HG03066 (cell line): ENCODE measurements at regions not wholly inside any gene's neighbourhood (a gene's known extent, or its start where the extent isn't known, plus 50 kb on each side); places are given as distances from the start of the nearest gene placed in this dataset.

Experiments used
- ATAC-seq: cut with Tn5 transposase; IDR thresholded peaks from one replicate; pipeline ENCODE4 v1.9.1; 2021; ENCODE audit warnings: low read depth; ENCODE audit not compliant: unreplicated experiment

DNA sequence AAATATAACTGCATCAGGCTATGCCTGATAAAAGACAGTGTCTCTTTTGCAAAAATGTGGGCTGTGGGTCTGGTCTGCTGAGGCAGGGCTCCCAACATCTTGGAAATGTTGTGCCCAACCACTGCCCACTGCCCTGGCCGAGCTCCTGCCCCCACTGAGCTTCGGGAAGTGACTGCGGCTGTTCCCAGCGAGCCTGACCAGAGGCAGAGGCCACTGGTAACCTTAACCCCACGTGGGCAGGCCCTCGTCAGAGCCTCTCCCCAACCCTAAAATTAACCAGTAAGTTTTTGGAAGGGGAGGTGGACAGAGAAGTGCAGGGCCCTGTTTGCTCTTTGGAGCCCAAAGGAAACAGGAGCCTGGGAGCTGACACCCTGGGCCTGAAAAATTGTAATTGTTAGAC lies 225.9 kb downstream of the MAFB start:
- no peak for ATAC-seq

DNA sequence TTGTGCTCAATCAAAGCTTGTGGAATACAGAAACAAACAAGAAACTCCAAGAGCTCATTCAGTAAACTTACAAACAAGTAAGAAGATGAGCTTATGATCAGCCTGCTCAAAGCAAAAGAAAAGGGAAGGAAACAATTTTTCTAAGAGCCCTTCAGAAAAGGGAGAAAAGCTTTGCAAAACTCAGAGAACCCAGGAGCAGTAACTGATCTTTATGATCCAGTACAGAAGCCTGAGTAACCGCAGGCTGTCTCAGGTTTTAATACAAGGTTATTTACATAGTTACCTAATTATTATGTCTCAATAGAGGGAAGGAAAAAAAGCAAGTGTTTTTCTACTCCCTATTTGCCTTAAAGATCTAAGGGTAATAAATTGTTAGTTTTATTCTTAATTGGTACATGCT lies 226.5 kb downstream of the MAFB start:
- ATAC-seq = no peak

DNA sequence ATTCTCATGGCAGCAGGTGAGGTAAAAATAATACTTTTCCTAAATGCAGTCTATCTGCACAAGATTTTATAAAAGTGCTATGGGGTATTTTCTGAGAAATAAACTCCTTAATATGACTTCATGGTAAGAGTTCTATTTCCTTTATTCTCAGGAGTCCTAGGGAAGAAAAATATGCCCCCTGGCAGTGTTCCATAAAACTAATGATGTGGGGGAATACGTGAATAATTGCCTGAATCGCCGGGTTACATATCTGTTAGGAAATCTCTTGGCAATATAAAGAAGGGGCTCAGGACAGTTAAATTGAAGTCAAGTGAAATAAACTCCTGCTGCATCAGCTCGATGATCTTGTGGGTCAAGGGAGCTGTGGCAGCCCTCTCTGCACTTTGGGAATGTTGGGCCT lies 229.7 kb downstream of the MAFB start:
- ATAC-seq = no peak

DNA sequence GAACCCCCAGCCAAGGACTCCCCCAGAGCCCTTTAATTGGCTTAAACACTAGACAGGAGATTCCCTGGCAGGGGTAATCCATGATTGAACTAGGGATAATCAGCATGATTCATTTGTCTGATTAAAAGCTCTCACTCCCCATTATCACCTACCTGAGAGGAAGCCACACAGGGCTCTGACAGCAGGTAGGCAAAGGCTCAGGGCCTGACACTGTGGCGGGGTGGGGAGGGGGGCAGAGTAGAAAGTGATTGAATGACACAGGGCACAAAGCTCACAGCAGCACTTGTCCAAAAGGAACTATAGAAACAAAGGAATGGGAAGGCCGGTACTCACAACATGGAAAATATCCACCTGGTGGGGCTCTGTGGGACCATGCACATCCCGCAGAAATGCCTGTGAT lies 231.6 kb downstream of the MAFB start:
- no peak for ATAC-seq

- ATAC-seq = no peak
Measured at GRCh38 chr20:40452758-40453157, 236.3 kb downstream of the MAFB start.

- ATAC-seq = no peak
Measured at GRCh38 chr20:40451552-40451951, 237.5 kb downstream of the MAFB start.

GRCh38 chr20:40449974-40450616 lies 238.9 kb downstream of the MAFB start:
- no peak for ATAC-seq

- ATAC-seq = no peak
Measured at GRCh38 chr20:40449144-40449690, 239.8 kb downstream of the MAFB start.

DNA sequence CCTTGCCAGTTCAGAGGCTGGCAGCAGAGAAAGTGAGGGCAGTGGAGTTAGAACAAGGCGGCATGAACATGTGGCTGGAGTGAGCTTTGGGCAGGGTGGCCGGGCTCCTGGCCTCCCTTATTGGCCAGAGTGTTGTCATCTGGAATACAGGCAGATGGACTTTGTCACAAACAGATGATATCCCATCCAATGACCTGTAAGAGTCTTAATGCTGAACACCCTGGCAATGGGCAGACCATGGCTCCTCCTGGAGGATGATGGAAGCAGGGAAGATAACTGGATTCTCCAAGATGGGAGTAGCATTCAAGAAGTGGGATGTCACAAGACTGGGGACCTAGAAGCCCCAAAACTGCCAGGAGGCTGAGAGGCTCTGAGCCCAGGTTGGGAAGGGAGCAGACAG lies 242.1 kb downstream of the MAFB start:
- ATAC-seq = no peak

DNA sequence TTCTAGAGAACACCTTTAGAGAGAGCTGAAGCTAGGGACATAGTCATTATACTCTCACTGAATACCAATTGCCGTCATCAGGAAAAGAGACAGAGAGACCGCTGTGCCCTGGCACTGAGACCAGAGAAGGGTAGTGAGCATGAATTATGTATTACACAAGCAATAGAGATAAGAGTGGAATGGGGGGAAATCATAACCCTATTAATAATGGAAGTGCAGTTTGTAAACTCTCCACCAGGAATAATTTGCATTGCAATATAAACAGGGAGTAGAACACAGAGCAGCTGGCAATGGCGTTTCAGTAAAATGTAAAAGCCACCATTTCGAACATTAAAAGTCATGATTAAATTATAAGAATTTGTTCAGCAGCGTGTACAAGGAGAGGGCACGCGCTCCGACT lies 244.5 kb downstream of the MAFB start:
- no peak for ATAC-seq

DNA sequence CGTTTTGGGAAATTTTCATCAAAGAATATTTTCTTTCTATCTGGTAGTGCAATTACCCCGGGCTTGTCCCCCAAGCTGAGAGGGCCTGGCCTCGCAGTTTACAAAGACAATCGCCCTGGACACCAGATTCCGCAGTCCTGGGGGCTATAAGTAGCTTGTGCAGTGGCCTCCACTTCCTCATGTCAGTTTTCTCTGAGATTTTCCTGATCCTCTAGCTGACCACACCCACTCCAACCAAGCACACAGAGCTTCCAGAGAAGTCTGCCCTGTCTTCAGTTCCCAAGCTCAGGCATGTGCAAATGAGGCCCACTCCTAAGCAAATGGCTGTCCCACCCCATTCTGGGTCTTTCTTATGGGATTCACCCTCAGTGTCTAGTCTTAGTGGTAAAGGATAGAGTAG lies 245.3 kb downstream of the MAFB start:
- no peak for ATAC-seq

GRCh38 chr20:40442181-40442963 lies 246.7 kb downstream of the MAFB start:
- no peak for ATAC-seq

GRCh38 chr20:40441771-40442170 lies 247.3 kb downstream of the MAFB start:
- no peak for ATAC-seq

DNA sequence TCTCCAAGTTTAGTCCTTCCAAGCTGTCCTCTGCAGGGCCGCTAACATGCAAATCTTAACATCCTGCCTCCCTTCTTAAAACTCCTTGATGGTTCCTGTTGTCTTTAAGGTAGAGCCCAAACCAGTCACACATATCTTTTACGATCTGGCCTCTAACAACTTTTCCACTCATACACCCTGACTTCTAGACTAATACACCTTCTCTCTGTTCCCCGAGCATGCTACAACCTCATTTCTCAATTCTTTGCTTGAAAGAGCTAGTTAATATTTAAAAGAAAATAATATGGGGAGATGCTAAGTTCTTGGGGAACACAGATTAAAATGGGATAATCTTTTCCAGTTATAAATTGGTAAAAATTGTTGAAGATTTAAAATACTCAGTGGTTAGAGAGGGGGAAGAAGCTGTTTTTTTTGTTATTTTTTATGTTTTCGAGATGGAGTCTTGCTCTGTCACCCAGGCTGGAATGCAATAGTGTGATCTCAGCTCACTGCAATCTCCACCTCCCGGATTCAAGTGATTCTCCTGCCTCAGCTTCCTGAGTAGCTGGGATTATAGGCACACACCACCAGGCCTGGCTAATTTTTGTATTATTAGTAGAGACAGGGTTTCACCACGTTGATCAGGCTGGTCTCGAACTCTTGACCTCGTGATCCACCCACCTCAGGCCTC lies 250.7 kb downstream of the MAFB start:
- ATAC-seq = no peak

- no peak for ATAC-seq
Measured at GRCh38 chr20:40436011-40436410, 253.0 kb downstream of the MAFB start.

GRCh38 chr20:40435146-40435895 lies 253.7 kb downstream of the MAFB start:
- no peak for ATAC-seq

DNA sequence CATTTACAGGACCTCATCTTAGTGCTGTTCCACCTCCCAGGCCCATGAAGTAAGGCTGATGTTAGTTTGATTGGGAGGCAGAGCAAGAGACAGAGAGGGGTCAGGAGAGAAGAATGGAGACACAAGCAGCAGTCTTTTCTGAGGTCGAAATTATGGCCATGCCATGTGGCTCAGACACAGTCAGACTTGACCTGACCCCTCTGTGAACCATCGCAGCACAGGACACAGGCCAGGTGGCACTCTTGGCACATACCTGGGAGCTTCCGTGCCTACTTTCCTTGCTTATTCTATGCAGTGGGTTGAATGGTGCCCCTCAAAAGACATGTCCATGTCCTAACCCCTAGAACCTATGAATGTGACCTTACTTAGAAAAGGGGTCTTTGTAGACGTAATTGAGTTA lies 254.9 kb downstream of the MAFB start:
- no peak for ATAC-seq

DNA sequence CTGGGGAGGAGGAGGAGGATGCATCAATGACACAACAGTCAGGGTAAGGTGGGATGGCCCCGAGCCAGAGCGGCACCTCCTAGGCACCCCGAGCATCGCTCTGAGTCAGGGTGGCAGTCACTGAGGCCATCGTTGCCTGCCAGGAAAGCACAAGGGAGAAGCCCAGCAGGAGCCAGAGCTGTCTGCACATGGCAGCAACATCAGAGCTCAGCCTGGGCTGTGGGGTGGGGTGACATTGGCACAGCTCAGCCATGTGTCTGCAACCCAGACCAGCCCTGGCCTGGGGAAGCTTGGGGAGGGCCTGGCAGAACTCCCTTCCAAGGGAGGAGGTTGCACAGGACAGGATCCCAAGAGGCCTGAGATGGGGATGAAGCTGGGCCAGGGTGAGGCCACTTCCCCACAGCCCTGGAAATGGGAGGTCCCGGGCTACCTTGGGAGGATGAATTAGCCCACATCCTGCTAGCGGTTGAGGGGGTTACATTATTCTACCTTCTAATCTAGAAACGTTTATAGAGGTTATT lies 255.6 kb downstream of the MAFB start:
- no peak for ATAC-seq

- ATAC-seq = no peak
Measured at GRCh38 chr20:40431611-40432010, 257.4 kb downstream of the MAFB start.

- ATAC-seq = no peak
Measured at GRCh38 chr20:40431112-40431511, 257.9 kb downstream of the MAFB start.

GRCh38 chr20:40427026-40427425 lies 262.0 kb downstream of the MAFB start:
- no peak for ATAC-seq
